GM23338 (cell line): ENCODE measurements at regions not wholly inside any gene's neighbourhood (a gene's known extent, or its start where the extent isn't known, plus 50 kb on each side); places are given as distances from the start of the nearest gene placed in this dataset.

ENCODE experiments used
- ATAC-seq: fragments of 200-7000 bp; cut with Tn5 transposase; 3 replicates; pipeline ENCODE4 v1.9.1; 2020
- DNase-seq: peaks from one replicate; pipeline ENCODE4 v3.0.0-alpha.2; 2015; ENCODE audit warnings: low spot score
- H2AFZ ChIP-seq: fragments of 200-600 bp; sonication (generic); 2 replicates; pipeline ENCODE4 v1.8.0; 2016; ENCODE audit warnings: antibody characterized with exemption, mild to moderate bottlenecking, moderate library complexity
- H3F3A ChIP-seq: fragments of 200-600 bp; sonication (generic); replicated peaks from 2 replicates; pipeline ENCODE4 v1.8.0; 2017; ENCODE audit warnings: antibody characterized with exemption, mixed run types, low read depth
- H3K27ac ChIP-seq: fragments of 200-600 bp; sonication (generic); 2 replicates; pipeline ENCODE4 v1.6.1; 2016; ENCODE audit warnings: low read depth
- H3K27me3 ChIP-seq: fragments of 200-600 bp; sonication (generic); 2 replicates; pipeline ENCODE4 v1.8.0; 2016; ENCODE audit warnings: mild to moderate bottlenecking, mixed run types, moderate library complexity; ENCODE audit not compliant: insufficient read depth
- H3K36me3 ChIP-seq: fragments of 200-600 bp; sonication (generic); 2 replicates; pipeline ENCODE4 v1.8.0; 2016; ENCODE audit warnings: mild to moderate bottlenecking; ENCODE audit not compliant: insufficient read depth
- H3K4me1 ChIP-seq: fragments of 200-600 bp; sonication (generic); 2 replicates; pipeline ENCODE4 v1.8.0; 2016; ENCODE audit warnings: mild to moderate bottlenecking, moderate library complexity; ENCODE audit not compliant: insufficient read depth
- H3K4me2 ChIP-seq: fragments of 200-600 bp; sonication (generic); 2 replicates; pipeline ENCODE4 v1.7.1; 2017; ENCODE audit warnings: mixed run types
- H3K4me3 ChIP-seq: fragments of 200-600 bp; sonication (generic); 2 replicates; pipeline ENCODE4 v1.6.1; 2016; ENCODE audit warnings: mixed run types
- H3K79me2 ChIP-seq: fragments of 200-600 bp; sonication (generic); replicated peaks from 2 replicates; pipeline ENCODE4 v1.8.0; 2017; ENCODE audit warnings: mild to moderate bottlenecking; ENCODE audit not compliant: insufficient read depth
- H3K9me2 ChIP-seq: fragments of 200-600 bp; sonication (generic); 2 replicates; pipeline ENCODE4 v1.8.0; 2017; ENCODE audit not compliant: insufficient read depth
- H4K20me1 ChIP-seq: fragments of 200-600 bp; sonication (generic); replicated peaks from 2 replicates; pipeline ENCODE4 v1.8.0; 2017; ENCODE audit warnings: mild to moderate bottlenecking; ENCODE audit not compliant: insufficient read depth
- H3K27ac Mint-ChIP-seq: 2 replicates; pipeline ENCODE4 v1.8.0; 2020; ENCODE audit warnings: inconsistent platforms, mild to moderate bottlenecking, moderate library complexity, mixed read lengths
- H3K27me3 Mint-ChIP-seq: 3 replicates; pipeline ENCODE4 v1.8.0; 2022; ENCODE audit warnings: low read depth, mild to moderate bottlenecking, moderate library complexity, mixed read lengths, inconsistent platforms; ENCODE audit not compliant: insufficient read depth, poor library complexity
- H3K36me3 Mint-ChIP-seq: 3 replicates; pipeline ENCODE4 v1.8.0; 2021; ENCODE audit warnings: low read depth, mild to moderate bottlenecking, inconsistent platforms, moderate library complexity, mixed read lengths
- H3K4me1 Mint-ChIP-seq: 3 replicates; pipeline ENCODE4 v1.8.0; 2020; ENCODE audit warnings: mild to moderate bottlenecking, inconsistent platforms, mixed read lengths
- H3K4me3 Mint-ChIP-seq: 3 replicates; pipeline ENCODE4 v1.8.0; 2021; ENCODE audit warnings: moderate library complexity, mild to moderate bottlenecking, inconsistent platforms, mixed read lengths
- H3K9me3 Mint-ChIP-seq: 3 replicates; pipeline ENCODE4 v1.8.0; 2020; ENCODE audit warnings: moderate library complexity, mild to moderate bottlenecking, inconsistent platforms, mixed read lengths
- CREB1 ChIP-seq: fragments of 250-450 bp; sonication (Bioruptor Pico); IDR thresholded peaks from 2 replicates; pipeline ENCODE4 v1.5.0; 2020; ENCODE audit warnings: low read depth, mild to moderate bottlenecking, moderate library complexity
- EZH2 ChIP-seq: fragments of 200-600 bp; sonication (generic); IDR thresholded peaks from one replicate; pipeline ENCODE4 v1.8.0; 2017; ENCODE audit warnings: antibody characterized with exemption, mild to moderate bottlenecking, low read depth; ENCODE audit not compliant: unreplicated experiment
- EZH2phosphoT487 ChIP-seq: fragments of 200-600 bp; sonication (generic); IDR thresholded peaks from one replicate; pipeline ENCODE4 v1.8.1; 2018; ENCODE audit warnings: antibody characterized with exemption; ENCODE audit not compliant: unreplicated experiment
- JUNB ChIP-seq: IDR thresholded peaks from one replicate; pipeline ENCODE4 v1.6.1; 2016; ENCODE audit warnings: antibody characterized with exemption; ENCODE audit not compliant: unreplicated experiment
- NANOG ChIP-seq: IDR thresholded peaks from 2 replicates; pipeline ENCODE4 v1.6.1; 2016; ENCODE audit warnings: antibody characterized with exemption, borderline replicate concordance
- POLR2AphosphoS5 ChIP-seq: IDR thresholded peaks from 2 replicates; pipeline ENCODE4 v1.6.1; 2016; ENCODE audit warnings: antibody characterized with exemption, low read depth
- REST ChIP-seq: IDR thresholded peaks from one replicate; pipeline ENCODE4 v1.6.1; 2018; ENCODE audit warnings: antibody characterized with exemption; ENCODE audit not compliant: unreplicated experiment
- STAT1 ChIP-seq: IDR thresholded peaks from one replicate; pipeline ENCODE4 v1.6.1; 2016; ENCODE audit warnings: antibody characterized with exemption; ENCODE audit not compliant: unreplicated experiment
- ZNF114 ChIP-seq: fragments of 250-450 bp; sonication (Bioruptor Pico); IDR thresholded peaks from 2 replicates; pipeline ENCODE4 v1.5.0; 2020; ENCODE audit warnings: mild to moderate bottlenecking, moderate library complexity
- ZNF331 ChIP-seq: fragments of 250-450 bp; sonication (Bioruptor Pico); IDR thresholded peaks from 2 replicates; pipeline ENCODE4 v1.5.0; 2020; ENCODE audit warnings: low read depth, mild to moderate bottlenecking, moderate library complexity
- ZNF462 ChIP-seq: fragments of 250-450 bp; sonication (Bioruptor Pico); IDR thresholded peaks from 2 replicates; pipeline ENCODE4 v1.5.0; 2020; ENCODE audit warnings: mild to moderate bottlenecking, moderate library complexity
- TF ChIP-seq, protein P1 (sequence below), 2 experiments: fragments of 200-600 bp in 1 of 2; sonication (generic) in 1 of 2; conservative IDR thresholded peaks; 2 replicates each; pipeline versions ENCODE4 v1.5.1 to v1.6.1; 2016 to 2017; ENCODE audit warnings: antibody characterized with exemption in 2 of 2, low read depth in 2 of 2, mild to moderate bottlenecking in 2 of 2, moderate library complexity in 1 of 2
- TF ChIP-seq, protein P2 (sequence below): IDR thresholded peaks from 2 replicates; pipeline ENCODE4 v1.6.1; 2016; ENCODE audit warnings: antibody characterized with exemption

- H3K27me3 Mint-ChIP-seq: no peaks in the 10 kb centered on the region
- no peak overlapping the region for H3K4me2 ChIP-seq
- no peaks in the 10 kb centered on the region for H3K79me2 ChIP-seq
- no peaks in the 10 kb centered on the region for H3F3A ChIP-seq
- H2AFZ ChIP-seq: no peak overlapping the region
- peaks cover 24% of the 10 kb centered on the region for H3K9me3 Mint-ChIP-seq
- no peak for ATAC-seq
- H3K27me3 ChIP-seq: no peaks in the 10 kb centered on the region
- peaks cover 17% of the 10 kb centered on the region; the same call in 2 of the 3 replicates for H3K36me3 Mint-ChIP-seq
- H3K4me1 Mint-ChIP-seq: peaks cover 30% of the 10 kb centered on the region
- no peaks in the 10 kb centered on the region for H4K20me1 ChIP-seq
- TF ChIP-seq ZNF331 (CRISPR knock-in tag) (no peak), ZNF114 (CRISPR knock-in tag) (no peak), POLR2AphosphoS5 (no peak), EZH2phosphoT487 (no peak), STAT1 (no peak), JUNB (no peak), EZH2 (no peak), CREB1 (CRISPR knock-in tag) (no peak), ZNF462 (CRISPR knock-in tag) (no peak), NANOG (no peak), REST (no peak)
- TF ChIP-seq, protein P1, sequence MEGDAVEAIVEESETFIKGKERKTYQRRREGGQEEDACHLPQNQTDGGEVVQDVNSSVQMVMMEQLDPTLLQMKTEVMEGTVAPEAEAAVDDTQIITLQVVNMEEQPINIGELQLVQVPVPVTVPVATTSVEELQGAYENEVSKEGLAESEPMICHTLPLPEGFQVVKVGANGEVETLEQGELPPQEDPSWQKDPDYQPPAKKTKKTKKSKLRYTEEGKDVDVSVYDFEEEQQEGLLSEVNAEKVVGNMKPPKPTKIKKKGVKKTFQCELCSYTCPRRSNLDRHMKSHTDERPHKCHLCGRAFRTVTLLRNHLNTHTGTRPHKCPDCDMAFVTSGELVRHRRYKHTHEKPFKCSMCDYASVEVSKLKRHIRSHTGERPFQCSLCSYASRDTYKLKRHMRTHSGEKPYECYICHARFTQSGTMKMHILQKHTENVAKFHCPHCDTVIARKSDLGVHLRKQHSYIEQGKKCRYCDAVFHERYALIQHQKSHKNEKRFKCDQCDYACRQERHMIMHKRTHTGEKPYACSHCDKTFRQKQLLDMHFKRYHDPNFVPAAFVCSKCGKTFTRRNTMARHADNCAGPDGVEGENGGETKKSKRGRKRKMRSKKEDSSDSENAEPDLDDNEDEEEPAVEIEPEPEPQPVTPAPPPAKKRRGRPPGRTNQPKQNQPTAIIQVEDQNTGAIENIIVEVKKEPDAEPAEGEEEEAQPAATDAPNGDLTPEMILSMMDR (conservative IDR thresholded peaks at IDR 0.05; ENCODE audit: low read depth in 2 of 2): no peak
- TF ChIP-seq, protein P2, sequence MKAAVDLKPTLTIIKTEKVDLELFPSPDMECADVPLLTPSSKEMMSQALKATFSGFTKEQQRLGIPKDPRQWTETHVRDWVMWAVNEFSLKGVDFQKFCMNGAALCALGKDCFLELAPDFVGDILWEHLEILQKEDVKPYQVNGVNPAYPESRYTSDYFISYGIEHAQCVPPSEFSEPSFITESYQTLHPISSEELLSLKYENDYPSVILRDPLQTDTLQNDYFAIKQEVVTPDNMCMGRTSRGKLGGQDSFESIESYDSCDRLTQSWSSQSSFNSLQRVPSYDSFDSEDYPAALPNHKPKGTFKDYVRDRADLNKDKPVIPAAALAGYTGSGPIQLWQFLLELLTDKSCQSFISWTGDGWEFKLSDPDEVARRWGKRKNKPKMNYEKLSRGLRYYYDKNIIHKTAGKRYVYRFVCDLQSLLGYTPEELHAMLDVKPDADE: no peak
- H3K4me1 ChIP-seq: peaks cover 32% of the 10 kb centered on the region
- no peaks in the 10 kb centered on the region; the same call in 1 of the 2 replicates for H3K36me3 ChIP-seq
- DNase-seq: no peak
- H3K27ac ChIP-seq: no peak overlapping the region
- H3K27ac Mint-ChIP-seq: no peak overlapping the region
- no peak overlapping the region for H3K4me3 Mint-ChIP-seq
- no peak overlapping the region for H3K4me3 ChIP-seq
- peaks cover 26% of the 10 kb centered on the region for H3K9me2 ChIP-seq
Measured at GRCh38 chr5:56612759-56613158, 202.6 kb upstream of the MAP3K1 start.
